ENCODE measurements at regions not wholly inside any gene's neighbourhood (a gene's known extent, or its start where the extent isn't known, plus 50 kb on each side); places are given as distances from the start of the nearest gene placed in this dataset.

DNA sequence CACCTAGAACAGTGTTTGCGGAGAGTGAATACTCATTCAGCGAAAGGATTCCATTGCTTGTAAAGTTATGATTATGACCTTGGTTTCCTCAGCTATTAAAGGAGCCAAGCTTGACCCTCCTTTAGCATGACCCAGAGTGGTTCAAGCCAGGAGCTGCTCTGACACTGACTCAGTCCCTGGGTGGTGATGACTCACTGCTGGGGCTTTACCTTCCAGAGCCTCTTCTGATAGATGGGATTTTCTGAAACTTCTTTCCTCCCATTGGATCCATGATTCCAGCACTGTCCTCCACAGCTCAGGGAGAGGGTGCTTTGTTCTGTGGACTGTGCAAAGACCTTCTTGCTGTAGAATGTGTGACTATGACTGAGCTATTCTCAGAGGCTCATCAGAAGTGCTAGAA is 77.4 kb downstream of the S1PR1 start:
- H3K9ac ChIP-seq (replicated peaks; ENCODE audit: extremely low read depth, insufficient read depth, low read length) = no peak overlapping the region
- BruUV-seq (replicated peaks) = no TSS peak
- H3K27me3 ChIP-seq (ENCODE audit: control insufficient read depth in 2 of 2, insufficient read depth in 2 of 2, low read length in 2 of 2) = peaks cover 5% of the 10 kb centered on the region in 2 experiments
- no peak overlapping the region for H3K4me2 ChIP-seq (ENCODE audit: insufficient read depth, low read length)
- ChIA-PET CTCF (interaction anchor here (0.8 to 1.6 kb wide), 4 partner anchors 26 to 127 kb away, joined by 3 to 7 read pairs (median 3); no protein-coding TSS in a partner anchor), POLR2A (no interaction called here)
- H3K4me3 ChIP-seq (replicated peaks in 1 of 3; ENCODE audit: insufficient read depth in 1 of 3, low read depth in 1 of 3, low read length in 3 of 3) = no peak overlapping the region
- peaks cover 6% of the 10 kb centered on the region for H3K4me1 ChIP-seq (ENCODE audit: control insufficient read depth, extremely low read depth, insufficient read depth, low read length)
- H3K27ac ChIP-seq (ENCODE audit: insufficient read depth, low read depth, low read length) = no peak overlapping the region
- no peaks in the 10 kb centered on the region for H4K20me1 ChIP-seq (replicated peaks; ENCODE audit: control insufficient read depth, extremely low read depth, insufficient read depth, low read length)
- TF ChIP-seq EZH2 (IDR thresholded peaks at IDR 0.05; ENCODE audit: borderline replicate concordance, low read depth, low read length, severe bottlenecking) = no peak
- TF ChIP-seq MYC (IDR thresholded peaks at IDR 0.05; ENCODE audit: low read depth, low read length) = no peak
- TF ChIP-seq JUN (IDR thresholded peaks at IDR 0.05; ENCODE audit: borderline replicate concordance, insufficient read depth, insufficient read length, low read depth) = peak; percentile 33
- no peak for TF ChIP-seq POLR2AphosphoS5 (IDR thresholded peaks at IDR 0.05; ENCODE audit: insufficient read depth, low read depth, low read length)
- peak; percentile 31 for TF ChIP-seq FOS (IDR thresholded peaks at IDR 0.05; ENCODE audit: borderline replicate concordance, insufficient read depth, low read length)
- no peak overlapping the region for H2AFZ ChIP-seq (ENCODE audit: low read depth, low read length)
- H3K9me3 ChIP-seq (replicated peaks; ENCODE audit: control insufficient read depth, insufficient read depth, low read length) = no peaks in the 10 kb centered on the region
- no peaks in the 10 kb centered on the region for H3K79me2 ChIP-seq (ENCODE audit: control insufficient read depth, insufficient read depth, low read length)
- intact Hi-C loops (cut with micrococcal nuclease) = no loop called here
- FAIRE-seq (peak; percentile 48), DNase-seq (ENCODE audit: low read depth, low spot score) (no peak)
- H3K9me1 ChIP-seq (replicated peaks; ENCODE audit: control insufficient read depth, extremely low read depth, insufficient read depth, low read length) = no peaks in the 10 kb centered on the region
- no peaks in the 10 kb centered on the region for H3K36me3 ChIP-seq (ENCODE audit: control insufficient read depth in 2 of 2, extremely low read depth in 1 of 2, insufficient read depth in 2 of 2, low read length in 2 of 2)
- dilution Hi-C loops (cut with MboI; ENCODE audit: extremely low pct_ligation_motif_present, low sequenced_read_pairs) = loop anchor here (25.0 kb wide), 1 partner anchor 402 kb away; no protein-coding TSS in a partner anchor

DNA sequence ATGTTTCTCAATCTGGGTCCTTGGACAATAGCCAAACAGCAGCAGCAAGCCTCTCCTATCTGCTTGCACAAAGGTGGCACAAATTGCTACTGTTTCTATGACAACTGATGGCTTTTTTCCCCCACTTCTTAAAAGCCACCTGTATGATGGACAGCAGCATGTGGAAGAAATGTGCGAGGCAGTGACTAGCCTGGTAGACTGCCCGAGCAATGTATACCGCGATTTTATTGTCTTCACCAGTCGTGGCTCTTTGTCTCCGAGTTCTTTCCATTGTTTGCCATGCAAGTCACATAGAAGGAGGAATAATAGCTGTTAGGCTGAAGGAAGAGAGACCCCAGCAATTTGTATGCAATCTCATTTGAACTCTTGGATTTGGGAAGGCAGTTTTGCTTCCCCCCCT is 79.4 kb downstream of the S1PR1 start:
- no peaks in the 10 kb centered on the region for H4K20me1 ChIP-seq (replicated peaks; ENCODE audit: control insufficient read depth, extremely low read depth, insufficient read depth, low read length)
- ChIA-PET CTCF (interaction anchor here (3.1 kb wide), 1 partner anchor 42 kb away, joined by 17 read pairs; no protein-coding TSS in a partner anchor), POLR2A (no interaction called here)
- peaks cover 5% of the 10 kb centered on the region in 2 experiments for H3K27me3 ChIP-seq (ENCODE audit: control insufficient read depth in 2 of 2, insufficient read depth in 2 of 2, low read length in 2 of 2)
- no peak for FAIRE-seq
- H2AFZ ChIP-seq (ENCODE audit: low read depth, low read length) = no peak overlapping the region
- H3K36me3 ChIP-seq (ENCODE audit: control insufficient read depth in 2 of 2, extremely low read depth in 1 of 2, insufficient read depth in 2 of 2, low read length in 2 of 2) = no peaks in the 10 kb centered on the region
- H3K4me1 ChIP-seq (ENCODE audit: control insufficient read depth, extremely low read depth, insufficient read depth, low read length) = no peaks in the 10 kb centered on the region
- dilution Hi-C loops (cut with MboI; ENCODE audit: extremely low pct_ligation_motif_present, low sequenced_read_pairs) (loop anchor here (25.0 kb wide), 1 partner anchor 404 kb away; no protein-coding TSS in a partner anchor), intact Hi-C loops (cut with micrococcal nuclease) (no loop called here)
- BruUV-seq (replicated peaks) = no TSS peak
- H3K9me1 ChIP-seq (replicated peaks; ENCODE audit: control insufficient read depth, extremely low read depth, insufficient read depth, low read length) = no peaks in the 10 kb centered on the region
- no peak overlapping the region for H3K9ac ChIP-seq (replicated peaks; ENCODE audit: extremely low read depth, insufficient read depth, low read length)
- no peak for DNase-seq (ENCODE audit: low read depth, low spot score)
- no peak overlapping the region for H3K4me2 ChIP-seq (ENCODE audit: insufficient read depth, low read length)
- no peak overlapping the region for H3K4me3 ChIP-seq (replicated peaks in 1 of 3; ENCODE audit: insufficient read depth in 1 of 3, low read depth in 1 of 3, low read length in 3 of 3)
- no peaks in the 10 kb centered on the region for H3K79me2 ChIP-seq (ENCODE audit: control insufficient read depth, insufficient read depth, low read length)
- no peak for TF ChIP-seq POLR2AphosphoS5 (IDR thresholded peaks at IDR 0.05; ENCODE audit: insufficient read depth, low read depth, low read length)
- H3K9me3 ChIP-seq (replicated peaks; ENCODE audit: control insufficient read depth, insufficient read depth, low read length) = no peaks in the 10 kb centered on the region
- no peak overlapping the region for H3K27ac ChIP-seq (ENCODE audit: insufficient read depth, low read depth, low read length)
